NCI-H2081 (cell line): ENCODE measurements at regions not wholly inside any gene's neighbourhood (a gene's known extent, or its start where the extent isn't known, plus 50 kb on each side); places are given as distances from the start of the nearest gene placed in this dataset.

ENCODE experiments used
- DNase-seq, 2 experiments: peaks; one replicate each; lab custom pipeline; 2025; lab: John Stamatoyannopoulos, UW

GRCh38 chr6:22668717-22669116 is 99.4 kb downstream of the HDGFL1 start:
- no peak for DNase-seq

- no peak for DNase-seq
Measured at GRCh38 chr6:22670605-22671004, 101.2 kb downstream of the HDGFL1 start.

GRCh38 chr6:22673474-22673873 is 104.1 kb downstream of the HDGFL1 start:
- DNase-seq, result no peak

- no peak for DNase-seq
Measured at GRCh38 chr6:22680950-22681349, 111.6 kb downstream of the HDGFL1 start.

GRCh38 chr6:22681761-22682160 is 112.4 kb downstream of the HDGFL1 start:
- DNase-seq, result no peak

- DNase-seq, result no peak
Measured at GRCh38 chr6:22682979-22683378, 113.6 kb downstream of the HDGFL1 start.

GRCh38 chr6:22690446-22690845 is 121.1 kb downstream of the HDGFL1 start:
- DNase-seq, result no peak

- no peak for DNase-seq
Measured at GRCh38 chr6:22694092-22694724, 124.8 kb downstream of the HDGFL1 start.

GRCh38 chr6:22696481-22696880 is 127.1 kb downstream of the HDGFL1 start:
- DNase-seq, result no peak

- no peak for DNase-seq
Measured at GRCh38 chr6:22697306-22697705, 127.9 kb downstream of the HDGFL1 start.

GRCh38 chr6:22699151-22699550 is 129.8 kb downstream of the HDGFL1 start:
- DNase-seq, result no peak

GRCh38 chr6:22706651-22707050 is 137.3 kb downstream of the HDGFL1 start:
- DNase-seq, result no peak

- no peak for DNase-seq
Measured at GRCh38 chr6:22708469-22708868, 139.1 kb downstream of the HDGFL1 start.

- no peak for DNase-seq
Measured at GRCh38 chr6:22709803-22710202, 140.4 kb downstream of the HDGFL1 start.

GRCh38 chr6:22716721-22717120 is 147.4 kb downstream of the HDGFL1 start:
- DNase-seq, result no peak

GRCh38 chr6:22717915-22718314 is 148.5 kb downstream of the HDGFL1 start:
- peak; percentile 85 to 97 for DNase-seq

- no peak for DNase-seq
Measured at GRCh38 chr6:22722913-22723312, 153.5 kb downstream of the HDGFL1 start.

GRCh38 chr6:22726966-22727365 is 157.6 kb downstream of the HDGFL1 start:
- no peak for DNase-seq

GRCh38 chr6:22727710-22728109 is 158.3 kb downstream of the HDGFL1 start:
- no peak for DNase-seq

GRCh38 chr6:22732176-22732970 is 163.0 kb downstream of the HDGFL1 start:
- no peak for DNase-seq

GRCh38 chr6:22736740-22737139 is 167.4 kb downstream of the HDGFL1 start:
- DNase-seq, result no peak

- peak; percentile 13 to 41 for DNase-seq
Measured at GRCh38 chr6:22737331-22737730, 168.0 kb downstream of the HDGFL1 start.

GRCh38 chr6:22738194-22738593 is 168.8 kb downstream of the HDGFL1 start:
- DNase-seq, result no peak

GRCh38 chr6:22747571-22747970 is 178.2 kb downstream of the HDGFL1 start:
- DNase-seq, result no peak
